OCI-M1 (cell line): ENCODE measurements at regions not wholly inside any gene's neighbourhood (a gene's known extent, or its start where the extent isn't known, plus 50 kb on each side); places are given as distances from the start of the nearest gene placed in this dataset.

Experiments
- DNase-seq: peaks from one replicate; lab custom pipeline; 2025; lab: John Stamatoyannopoulos, UW

DNA sequence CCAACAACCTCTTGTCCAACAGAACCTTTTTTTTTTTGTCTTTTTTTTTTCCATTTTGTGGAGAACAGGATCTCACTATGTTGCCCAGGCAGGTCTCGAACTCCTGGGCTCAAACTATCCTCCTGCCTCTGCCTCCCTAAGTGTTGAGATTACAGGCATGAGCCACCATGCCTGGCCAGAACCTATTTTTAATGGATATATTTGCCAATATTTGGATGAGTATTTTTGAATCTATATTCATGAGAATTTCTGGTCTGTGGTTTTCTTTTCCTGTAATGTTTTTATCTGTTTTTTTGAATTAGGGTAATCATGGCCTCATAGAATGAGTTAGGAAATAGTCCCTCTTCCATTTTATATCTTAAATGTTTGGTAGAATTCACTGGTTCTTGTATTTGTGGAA is 70.4 kb upstream of the RET start:
- DNase-seq: no peak

GRCh38 chr10:43012578-43012977 is 64.3 kb upstream of the RET start:
- no peak for DNase-seq

DNA sequence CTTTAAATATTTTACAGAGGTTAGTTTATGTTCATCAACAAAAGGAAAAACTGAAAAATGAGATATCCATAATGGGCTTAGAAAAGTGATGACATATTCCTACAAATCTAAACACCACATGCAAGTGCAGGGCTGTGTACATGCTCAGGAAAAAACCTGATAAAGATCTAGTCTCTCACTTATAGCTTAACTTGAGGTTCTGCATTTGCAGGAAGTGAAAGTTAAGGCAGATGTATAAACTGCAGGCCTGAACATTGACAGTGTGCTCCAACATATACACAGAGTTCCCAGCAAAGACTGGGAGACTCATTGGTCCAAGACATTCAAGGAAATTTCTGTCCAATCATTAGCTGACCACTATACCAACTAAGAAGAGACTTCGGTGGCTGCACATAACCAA is 63.8 kb upstream of the RET start:
- peak; percentile 42 for DNase-seq

DNA sequence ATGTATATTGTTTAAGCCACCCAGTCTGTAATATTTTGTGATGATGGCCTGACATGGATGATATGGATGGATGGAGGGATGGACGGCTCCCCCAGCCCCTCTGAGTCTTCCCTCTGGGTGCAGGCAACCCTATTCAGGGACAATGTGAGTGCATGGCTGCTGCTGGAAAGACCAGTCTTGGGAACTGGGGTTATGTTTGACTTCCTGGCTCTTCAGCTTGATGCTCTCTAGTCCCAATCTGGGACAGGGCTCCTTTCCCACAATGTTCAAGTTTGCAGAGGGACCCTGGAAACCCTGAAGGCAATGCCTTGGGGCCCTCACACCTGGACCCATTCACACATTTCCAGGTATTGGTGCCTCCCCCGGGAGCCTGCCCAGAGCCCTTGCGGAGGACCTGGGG is 52.3 kb upstream of the RET start:
- no peak for DNase-seq

GRCh38 chr10:43024942-43025700 is 51.7 kb upstream of the RET start:
- DNase-seq: no peak

GRCh38 chr10:43026039-43026973 is 50.6 kb upstream of the RET start:
- DNase-seq: no peak
